Mesothelial cell of epicardium (in vitro differentiated cells): ENCODE measurements at regions not wholly inside any gene's neighbourhood (a gene's known extent, or its start where the extent isn't known, plus 50 kb on each side); places are given as distances from the start of the nearest gene placed in this dataset.

Experiments used
- DNase-seq, 2 experiments: peaks; one replicate each; pipeline ENCODE4 v3.0.0; 2021; ENCODE audit warnings: low spot score in 2 of 2; ENCODE audit not compliant: unreplicated experiment in 2 of 2
- H3K27ac Mint-ChIP-seq: 2 replicates; pipeline ENCODE4 v1.8.0; 2021; ENCODE audit warnings: mixed read lengths
- H3K27me3 Mint-ChIP-seq: 2 replicates; pipeline ENCODE4 v1.8.0; 2021; ENCODE audit warnings: low read depth, mixed read lengths
- H3K36me3 Mint-ChIP-seq: 2 replicates; pipeline ENCODE4 v1.8.0; 2021; ENCODE audit warnings: mixed read lengths
- H3K4me1 Mint-ChIP-seq: 2 replicates; pipeline ENCODE4 v1.8.0; 2021; ENCODE audit warnings: mixed read lengths
- H3K4me3 Mint-ChIP-seq: 2 replicates; pipeline ENCODE4 v1.8.0; 2021; ENCODE audit warnings: mild to moderate bottlenecking, moderate library complexity, mixed read lengths
- H3K9me3 Mint-ChIP-seq: 2 replicates; pipeline ENCODE4 v1.8.0; 2021; ENCODE audit warnings: mixed read lengths
- CTCF ChIP-seq: fragments of 200-600 bp; sonication (generic); IDR thresholded peaks from one replicate; pipeline ENCODE4 v1.5.0; 2021; ENCODE audit warnings: antibody characterized with exemption; ENCODE audit not compliant: unreplicated experiment

- H3K27ac Mint-ChIP-seq: no peak overlapping the region
These were observed 101.4 kb upstream of the NHSL1 start for GRCh38 chr6:138600726-138601125.

GRCh38 chr6:138601128-138601527 is 101.8 kb upstream of the NHSL1 start:
- Mint-ChIP-seq H3K4me3 (no peak overlapping the region), H3K36me3 (no peaks in the 10 kb centered on the region), H3K27me3 (no peaks in the 10 kb centered on the region), H3K4me1 (peaks cover 6% of the 10 kb centered on the region), H3K27ac (no peak overlapping the region), H3K9me3 (no peaks in the 10 kb centered on the region)
- TF ChIP-seq CTCF: no peak
- DNase-seq: no peak

More at GRCh38 chr6:138600726-138601125, 101.4 kb upstream of the NHSL1 start:
- Mint-ChIP-seq H3K4me3 (no peak overlapping the region), H3K36me3 (no peaks in the 10 kb centered on the region), H3K9me3 (no peaks in the 10 kb centered on the region), H3K4me1 (peaks cover 6% of the 10 kb centered on the region), H3K27me3 (no peaks in the 10 kb centered on the region)
- no peak for TF ChIP-seq CTCF
- DNase-seq: no peak

DNA sequence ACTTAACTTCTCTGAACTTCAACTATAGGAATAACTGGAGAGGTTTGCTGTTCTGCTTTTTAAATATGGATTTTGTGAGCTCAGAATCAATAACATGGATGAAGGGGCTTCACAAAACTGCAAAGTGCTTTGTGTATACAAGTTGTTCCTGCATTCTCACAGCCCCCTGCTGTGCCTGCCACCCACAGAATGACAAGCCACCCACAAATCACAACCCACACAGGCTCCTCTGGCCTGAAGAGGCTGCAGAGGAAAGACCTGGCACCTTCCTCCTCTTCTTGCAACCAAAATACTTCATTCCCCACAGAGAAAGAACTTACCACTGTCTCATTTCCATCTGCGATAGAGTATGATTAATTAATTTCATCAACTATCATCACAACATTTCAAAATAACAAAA is 106.7 kb upstream of the NHSL1 start:
- TF ChIP-seq CTCF: no peak
- Mint-ChIP-seq H3K9me3 (no peaks in the 10 kb centered on the region), H3K27ac (no peak overlapping the region), H3K27me3 (no peaks in the 10 kb centered on the region), H3K36me3 (no peaks in the 10 kb centered on the region), H3K4me1 (peaks cover 17% of the 10 kb centered on the region), H3K4me3 (no peak overlapping the region)
- no peak for DNase-seq

GRCh38 chr6:138607478-138608433 is 108.5 kb upstream of the NHSL1 start:
- TF ChIP-seq CTCF: no peak
- Mint-ChIP-seq H3K27me3 (no peaks in the 10 kb centered on the region), H3K36me3 (no peaks in the 10 kb centered on the region), H3K9me3 (no peaks in the 10 kb centered on the region), H3K4me3 (no peak overlapping the region), H3K27ac (no peak overlapping the region), H3K4me1 (peaks cover 17% of the 10 kb centered on the region)
- DNase-seq: no peak

DNA sequence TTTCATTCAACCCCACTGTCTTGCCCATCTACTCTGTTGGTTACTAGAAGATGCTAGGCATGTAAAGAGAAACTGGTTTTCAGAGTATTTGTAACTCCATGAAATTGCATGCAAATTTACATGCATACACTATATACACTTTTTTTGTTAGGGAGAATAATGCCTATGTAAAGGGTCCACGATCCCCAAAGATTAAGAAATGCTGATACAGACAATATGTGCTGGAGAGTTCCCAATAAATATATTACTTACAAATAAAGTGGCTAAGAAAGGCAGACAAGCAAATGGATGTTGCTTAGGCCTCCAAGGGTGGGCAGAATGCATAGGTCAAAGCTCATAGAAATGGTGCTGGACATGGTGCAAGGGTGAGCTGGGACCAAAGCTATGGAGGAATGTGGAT is 109.6 kb upstream of the NHSL1 start:
- Mint-ChIP-seq H3K9me3 (no peaks in the 10 kb centered on the region), H3K27ac (no peak overlapping the region), H3K36me3 (no peaks in the 10 kb centered on the region), H3K27me3 (no peaks in the 10 kb centered on the region), H3K4me3 (no peak overlapping the region), H3K4me1 (peaks cover 17% of the 10 kb centered on the region)
- DNase-seq: no peak
- no peak for TF ChIP-seq CTCF
